ENCODE measurements at regions not wholly inside any gene's neighbourhood (a gene's known extent, or its start where the extent isn't known, plus 50 kb on each side); places are given as distances from the start of the nearest gene placed in this dataset.

- Histone ChIP-seq H3K36me3 (no peaks in the 10 kb centered on the region), H3K9me3 (no peaks in the 10 kb centered on the region), H3K27me3 (no peaks in the 10 kb centered on the region), H3K27ac (no peak overlapping the region), H3K4me1 (no peaks in the 10 kb centered on the region), H3K4me3 (no peak overlapping the region)
- intact Hi-C loops (cut with DNase I; ENCODE audit: low total_unique reads) (no loop called here), in situ Hi-C loops (cut with MboI; ENCODE audit: low sequenced_read_pairs in 4 of 4) (no loop called here)
- TF ChIP-seq, protein P1, sequence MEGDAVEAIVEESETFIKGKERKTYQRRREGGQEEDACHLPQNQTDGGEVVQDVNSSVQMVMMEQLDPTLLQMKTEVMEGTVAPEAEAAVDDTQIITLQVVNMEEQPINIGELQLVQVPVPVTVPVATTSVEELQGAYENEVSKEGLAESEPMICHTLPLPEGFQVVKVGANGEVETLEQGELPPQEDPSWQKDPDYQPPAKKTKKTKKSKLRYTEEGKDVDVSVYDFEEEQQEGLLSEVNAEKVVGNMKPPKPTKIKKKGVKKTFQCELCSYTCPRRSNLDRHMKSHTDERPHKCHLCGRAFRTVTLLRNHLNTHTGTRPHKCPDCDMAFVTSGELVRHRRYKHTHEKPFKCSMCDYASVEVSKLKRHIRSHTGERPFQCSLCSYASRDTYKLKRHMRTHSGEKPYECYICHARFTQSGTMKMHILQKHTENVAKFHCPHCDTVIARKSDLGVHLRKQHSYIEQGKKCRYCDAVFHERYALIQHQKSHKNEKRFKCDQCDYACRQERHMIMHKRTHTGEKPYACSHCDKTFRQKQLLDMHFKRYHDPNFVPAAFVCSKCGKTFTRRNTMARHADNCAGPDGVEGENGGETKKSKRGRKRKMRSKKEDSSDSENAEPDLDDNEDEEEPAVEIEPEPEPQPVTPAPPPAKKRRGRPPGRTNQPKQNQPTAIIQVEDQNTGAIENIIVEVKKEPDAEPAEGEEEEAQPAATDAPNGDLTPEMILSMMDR (IDR thresholded peaks at IDR 0.05 in 4 of 5, conservative IDR thresholded peaks at IDR 0.05 in 1 of 5): no peak
- TF ChIP-seq POLR2A (IDR thresholded peaks at IDR 0.05): no peak
- no peak for DNase-seq
- no peak for ATAC-seq
Measured at GRCh38 chr4:34676400-34676799, 1567.9 kb downstream of the ARAP2 start.

DNA sequence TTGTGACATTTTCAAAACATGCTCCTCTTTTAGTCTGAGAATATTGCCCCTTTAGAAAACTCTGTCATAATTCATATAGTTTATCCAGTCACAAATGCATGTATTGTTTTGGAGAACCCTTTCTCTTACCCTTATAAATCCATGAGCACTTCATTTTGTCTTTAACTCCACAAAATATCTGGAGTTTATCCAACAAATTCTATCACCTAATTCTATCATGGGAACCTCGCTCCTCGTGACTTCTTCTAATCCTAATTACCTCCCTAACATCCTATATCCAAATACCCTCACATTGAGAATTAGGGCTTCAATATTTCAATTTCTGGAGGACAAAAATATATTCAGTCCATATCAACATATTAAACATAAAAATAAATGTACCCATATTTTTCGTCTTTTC is 1565.9 kb downstream of the ARAP2 start:
- TF ChIP-seq, protein P1 (IDR thresholded peaks at IDR 0.05 in 4 of 5, conservative IDR thresholded peaks at IDR 0.05 in 1 of 5): no peak
- TF ChIP-seq POLR2A (IDR thresholded peaks at IDR 0.05): no peak
- H3K9me3 ChIP-seq: no peaks in the 10 kb centered on the region
- H3K27ac ChIP-seq: no peak overlapping the region
- intact Hi-C loops (cut with DNase I; ENCODE audit: low total_unique reads): no loop called here
- H3K27me3 ChIP-seq: no peaks in the 10 kb centered on the region
- ATAC-seq (no peak), DNase-seq (no peak)
- in situ Hi-C loops (cut with MboI; ENCODE audit: low sequenced_read_pairs in 4 of 4): no loop called here
- no peaks in the 10 kb centered on the region for H3K36me3 ChIP-seq
- H3K4me3 ChIP-seq: no peak overlapping the region
- H3K4me1 ChIP-seq: no peaks in the 10 kb centered on the region

- in situ Hi-C loops (cut with MboI; ENCODE audit: low sequenced_read_pairs in 4 of 4): no loop called here
Measured at GRCh38 chr4:34679228-34679627, 1565.1 kb downstream of the ARAP2 start.

GRCh38 chr4:34709564-34709963 is 1534.8 kb downstream of the ARAP2 start:
- H3K4me1 ChIP-seq: no peaks in the 10 kb centered on the region
- in situ Hi-C loops (cut with MboI; ENCODE audit: low sequenced_read_pairs in 4 of 4) (no loop called here), intact Hi-C loops (cut with DNase I; ENCODE audit: low total_unique reads) (no loop called here)
- no peak overlapping the region for H3K4me3 ChIP-seq
- no peaks in the 10 kb centered on the region for H3K36me3 ChIP-seq
- no peaks in the 10 kb centered on the region for H3K9me3 ChIP-seq
- no peaks in the 10 kb centered on the region for H3K27me3 ChIP-seq
- ATAC-seq (no peak), DNase-seq (no peak)
- TF ChIP-seq, protein P1 (IDR thresholded peaks at IDR 0.05 in 4 of 5, conservative IDR thresholded peaks at IDR 0.05 in 1 of 5): no peak
- no peak for TF ChIP-seq POLR2A (IDR thresholded peaks at IDR 0.05)
- H3K27ac ChIP-seq: no peak overlapping the region

More at GRCh38 chr4:34679228-34679627, 1565.1 kb downstream of the ARAP2 start:
- DNase-seq (no peak), ATAC-seq (no peak)
- Histone ChIP-seq H3K27ac (no peak overlapping the region), H3K9me3 (no peaks in the 10 kb centered on the region), H3K4me1 (no peaks in the 10 kb centered on the region), H3K27me3 (no peaks in the 10 kb centered on the region), H3K4me3 (no peak overlapping the region), H3K36me3 (no peaks in the 10 kb centered on the region)
- intact Hi-C loops (cut with DNase I; ENCODE audit: low total_unique reads): no loop called here
- no peak for TF ChIP-seq POLR2A (IDR thresholded peaks at IDR 0.05)
- TF ChIP-seq, protein P1 (IDR thresholded peaks at IDR 0.05 in 4 of 5, conservative IDR thresholded peaks at IDR 0.05 in 1 of 5): no peak

DNA sequence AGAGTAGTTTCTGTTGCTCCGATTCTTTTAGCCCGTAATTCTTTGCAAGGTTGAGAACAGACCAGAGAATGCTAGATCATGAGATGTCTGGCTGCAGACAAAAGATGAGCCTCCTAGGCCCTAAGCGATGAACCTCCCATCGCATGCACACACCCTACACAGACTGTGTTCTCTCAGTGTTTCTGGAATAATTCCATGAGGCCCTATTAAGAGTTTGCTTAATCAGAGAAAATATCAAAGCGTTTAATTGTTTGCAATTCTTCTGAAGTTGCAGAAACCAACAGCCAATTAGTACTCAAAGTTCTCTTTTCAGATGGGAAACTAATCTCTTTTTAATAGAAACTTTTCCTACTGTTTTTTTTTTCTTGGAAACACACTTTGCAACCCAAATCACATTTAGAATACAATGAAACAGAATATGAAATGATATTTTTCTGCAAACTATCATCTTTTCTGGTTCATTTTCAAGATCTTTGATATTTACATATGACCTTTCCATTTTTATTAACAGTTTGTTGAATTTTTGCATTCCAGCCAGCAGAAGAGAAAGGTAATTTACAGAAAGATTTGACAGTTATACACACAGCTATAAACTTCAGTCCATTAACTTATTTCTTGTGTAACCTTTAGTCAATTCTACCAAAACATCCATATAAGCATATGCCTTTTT is 1525.6 kb downstream of the ARAP2 start:
- H3K9me3 ChIP-seq: no peaks in the 10 kb centered on the region
- DNase-seq (no peak), ATAC-seq (no peak)
- no peaks in the 10 kb centered on the region for H3K27me3 ChIP-seq
- no peak overlapping the region for H3K27ac ChIP-seq
- intact Hi-C loops (cut with DNase I; ENCODE audit: low total_unique reads): no loop called here
- in situ Hi-C loops (cut with MboI; ENCODE audit: low sequenced_read_pairs in 4 of 4): no loop called here
- no peaks in the 10 kb centered on the region for H3K36me3 ChIP-seq
- H3K4me1 ChIP-seq: peaks cover 0 to 9% of the 10 kb centered on the region in 2 donors
- H3K4me3 ChIP-seq: no peak overlapping the region
- TF ChIP-seq POLR2A (IDR thresholded peaks at IDR 0.05): no peak
- TF ChIP-seq, protein P1 (IDR thresholded peaks at IDR 0.05 in 4 of 5, conservative IDR thresholded peaks at IDR 0.05 in 1 of 5): no peak
